WI38 (cell line): ENCODE measurements at regions not wholly inside any gene's neighbourhood (a gene's known extent, or its start where the extent isn't known, plus 50 kb on each side); places are given as distances from the start of the nearest gene placed in this dataset.

Source experiments
- H3K4me3 ChIP-seq: 2 replicates; pipeline ENCODE4 v1.5.1; 2011; ENCODE audit warnings: low read depth, mild to moderate bottlenecking, control low read depth, low read length
- TF ChIP-seq, protein P1 (sequence below): IDR thresholded peaks from 2 replicates; pipeline ENCODE4 v1.5.1; 2012; ENCODE audit warnings: low read depth, mild to moderate bottlenecking, control low read depth, low read length

DNA sequence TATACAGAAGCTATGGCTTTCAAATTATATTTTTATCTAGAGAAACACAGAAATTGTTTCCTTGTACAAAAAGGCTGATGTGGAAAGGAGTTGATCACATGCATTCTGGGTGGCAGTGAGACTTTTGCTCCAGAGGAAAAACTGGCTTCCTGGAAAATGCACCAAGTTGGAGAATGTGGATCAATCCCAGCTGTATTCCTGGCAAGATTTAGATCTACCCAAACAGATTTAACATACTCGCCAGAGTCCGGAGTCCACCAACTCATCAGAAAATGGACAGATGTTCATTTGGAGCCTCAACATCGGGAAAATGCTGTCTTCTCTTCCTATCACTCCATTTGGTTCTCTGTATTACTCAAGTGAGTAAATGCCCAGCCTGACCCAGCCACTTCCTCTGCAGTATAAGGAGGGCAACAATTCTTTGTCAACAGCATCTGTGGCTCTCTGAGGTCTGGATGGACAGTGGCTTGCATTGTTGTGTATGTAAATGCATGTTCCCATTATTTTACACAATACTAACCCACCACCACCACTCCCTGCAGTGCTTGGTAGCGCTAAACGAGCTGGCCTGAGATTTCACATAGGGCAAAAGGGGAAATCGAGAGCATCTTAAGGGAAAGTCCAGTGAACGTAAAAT, 226.2 kb upstream of the IRF2BP2 start:
- TF ChIP-seq, protein P1, sequence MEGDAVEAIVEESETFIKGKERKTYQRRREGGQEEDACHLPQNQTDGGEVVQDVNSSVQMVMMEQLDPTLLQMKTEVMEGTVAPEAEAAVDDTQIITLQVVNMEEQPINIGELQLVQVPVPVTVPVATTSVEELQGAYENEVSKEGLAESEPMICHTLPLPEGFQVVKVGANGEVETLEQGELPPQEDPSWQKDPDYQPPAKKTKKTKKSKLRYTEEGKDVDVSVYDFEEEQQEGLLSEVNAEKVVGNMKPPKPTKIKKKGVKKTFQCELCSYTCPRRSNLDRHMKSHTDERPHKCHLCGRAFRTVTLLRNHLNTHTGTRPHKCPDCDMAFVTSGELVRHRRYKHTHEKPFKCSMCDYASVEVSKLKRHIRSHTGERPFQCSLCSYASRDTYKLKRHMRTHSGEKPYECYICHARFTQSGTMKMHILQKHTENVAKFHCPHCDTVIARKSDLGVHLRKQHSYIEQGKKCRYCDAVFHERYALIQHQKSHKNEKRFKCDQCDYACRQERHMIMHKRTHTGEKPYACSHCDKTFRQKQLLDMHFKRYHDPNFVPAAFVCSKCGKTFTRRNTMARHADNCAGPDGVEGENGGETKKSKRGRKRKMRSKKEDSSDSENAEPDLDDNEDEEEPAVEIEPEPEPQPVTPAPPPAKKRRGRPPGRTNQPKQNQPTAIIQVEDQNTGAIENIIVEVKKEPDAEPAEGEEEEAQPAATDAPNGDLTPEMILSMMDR: no peak
- H3K4me3 ChIP-seq: no peak overlapping the region

DNA sequence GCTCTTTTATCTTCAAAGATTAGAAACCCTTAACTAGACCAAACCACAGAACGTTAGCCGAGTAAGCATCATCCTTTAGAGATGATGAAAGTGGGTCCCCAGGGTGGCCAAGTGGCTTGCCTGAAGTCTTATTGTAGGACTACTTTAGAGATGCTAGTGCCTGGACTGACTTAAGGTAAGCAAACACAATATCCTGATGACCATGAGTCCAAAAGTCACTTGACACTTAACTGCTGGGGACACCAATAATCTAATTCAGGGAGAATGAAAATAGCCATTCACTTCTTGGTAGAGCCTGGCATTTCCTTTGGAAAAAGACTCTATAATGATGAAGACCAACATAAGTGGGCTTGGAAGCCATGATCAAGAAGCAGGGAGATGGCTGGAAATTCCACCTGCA, 225.3 kb upstream of the IRF2BP2 start:
- H3K4me3 ChIP-seq: no peak overlapping the region
- TF ChIP-seq, protein P1: no peak

DNA sequence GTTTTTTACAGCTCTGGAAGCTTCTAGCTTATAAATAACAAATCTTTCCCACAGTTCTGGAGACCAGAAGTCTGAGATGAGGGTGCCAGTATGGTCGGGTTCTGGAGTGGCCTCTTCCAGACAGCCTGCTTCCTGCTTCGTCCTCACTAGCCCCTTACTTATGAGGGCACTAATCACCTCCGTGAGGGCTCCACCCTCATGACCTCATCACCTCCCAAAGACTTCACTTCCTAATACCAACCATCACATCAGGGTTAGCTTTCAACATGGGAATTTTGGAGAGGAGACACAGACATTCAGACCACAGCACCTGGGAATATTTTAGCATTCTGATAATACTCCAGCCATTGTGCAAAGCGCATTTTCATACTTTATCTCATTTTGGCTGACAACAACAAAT, 223.7 kb upstream of the IRF2BP2 start:
- TF ChIP-seq, protein P1: no peak
- no peak overlapping the region for H3K4me3 ChIP-seq

DNA sequence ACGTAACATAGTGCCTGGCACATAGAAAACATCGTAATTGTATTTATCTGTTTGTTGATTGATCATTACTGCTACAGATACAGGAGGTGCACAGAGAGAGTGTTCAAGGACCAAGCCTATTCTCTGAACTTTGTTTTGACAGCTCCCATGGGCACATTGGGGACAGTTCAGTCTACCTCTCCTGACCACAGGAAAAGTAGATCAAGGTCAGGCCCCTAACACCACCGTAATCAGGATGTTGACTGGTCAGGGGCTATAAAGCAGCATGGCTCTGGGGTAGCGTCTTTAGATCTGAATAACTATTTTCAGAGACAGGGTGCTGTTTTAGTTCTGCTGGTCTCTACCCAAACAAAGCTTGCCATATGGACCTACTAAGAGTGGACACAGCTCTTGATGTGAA, 223.1 kb upstream of the IRF2BP2 start:
- TF ChIP-seq, protein P1: no peak
- no peak overlapping the region for H3K4me3 ChIP-seq

DNA sequence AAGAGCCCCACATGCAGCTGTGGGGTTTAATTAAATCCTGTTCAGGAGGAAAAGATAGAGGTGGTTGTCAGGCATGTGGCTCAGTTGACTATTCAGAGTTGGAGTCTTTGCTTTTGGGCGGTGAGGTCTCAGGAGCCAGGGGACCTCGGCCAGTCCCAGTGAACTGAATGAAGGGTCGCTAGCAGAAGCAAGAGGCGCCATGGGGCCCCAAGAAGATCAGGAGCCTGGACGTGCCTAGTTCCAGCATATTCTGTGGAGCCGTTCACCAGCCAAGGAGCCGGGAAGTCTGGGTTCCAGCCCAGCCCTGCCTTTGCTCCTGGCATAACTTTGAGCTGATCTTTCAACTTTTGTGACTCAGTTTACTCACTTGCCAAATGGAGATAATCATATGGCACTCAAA, 217.7 kb upstream of the IRF2BP2 start:
- no peak overlapping the region for H3K4me3 ChIP-seq
- TF ChIP-seq, protein P1: no peak

DNA sequence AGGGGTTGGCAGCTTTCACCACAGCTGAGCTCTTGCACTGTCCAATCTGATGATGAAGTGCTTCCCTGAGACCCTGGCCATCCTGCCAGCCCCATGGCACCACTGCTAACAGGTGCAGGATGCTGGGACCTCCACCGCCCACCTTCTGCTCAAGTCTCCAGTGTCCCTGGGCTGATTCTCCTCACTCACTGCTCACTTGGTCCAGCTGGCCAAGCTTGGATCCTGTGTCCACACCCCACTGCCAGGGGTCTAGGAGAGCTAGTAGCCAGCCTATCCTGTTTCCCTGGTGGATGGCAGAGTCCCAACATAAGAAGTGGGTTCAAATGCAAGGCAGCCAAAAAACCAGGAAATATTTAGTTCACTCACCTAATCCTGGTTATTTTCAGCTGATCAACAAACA, 217.2 kb upstream of the IRF2BP2 start:
- TF ChIP-seq, protein P1: no peak
- H3K4me3 ChIP-seq: no peak overlapping the region

DNA sequence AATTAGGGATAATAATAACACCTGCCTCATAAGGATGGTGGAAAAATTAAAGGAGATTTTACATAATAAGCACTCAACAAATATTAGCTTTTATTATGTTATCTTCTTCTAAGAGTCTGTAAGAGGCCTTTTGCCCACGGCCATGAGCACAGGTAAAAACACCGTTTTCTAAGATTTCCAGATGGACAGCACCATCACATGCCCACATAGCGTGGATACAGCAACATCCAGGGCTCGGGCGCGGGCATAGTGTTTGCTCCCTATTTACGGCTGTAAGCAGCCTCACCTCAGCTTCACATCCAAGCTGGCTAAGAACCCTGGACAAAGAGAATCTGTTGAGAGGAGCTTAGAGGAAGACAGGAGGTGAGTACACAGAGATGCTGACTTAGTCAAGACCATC, 216.4 kb upstream of the IRF2BP2 start:
- TF ChIP-seq, protein P1: no peak
- H3K4me3 ChIP-seq: no peak overlapping the region
